HepG2 (cell line): ENCODE measurements at regions not wholly inside any gene's neighbourhood (a gene's known extent, or its start where the extent isn't known, plus 50 kb on each side); places are given as distances from the start of the nearest gene placed in this dataset.

Experiments used
- ATAC-seq: fragments of 200-7000 bp; cut with Tn5 transposase; 3 replicates; pipeline ENCODE4 v1.9.1; 2020; ENCODE audit warnings: mild to moderate bottlenecking, moderate library complexity
- BruUV-seq: library from RNA; stranded (reverse); fragments of 400-500 nt; replicated peaks from 2 replicates; lab custom pipeline; 2021; lab: Mats Ljungman, UMichigan
- CTCF ChIA-PET: fragments of 300-600 bp; formaldehyde crosslinking; extraction: SDS; loops from one replicate; lab custom pipeline; 2021; ENCODE audit warnings: low total read pairs, inconsistent platforms, low intra/inter-chr PET ratio; lab: Yijun Ruan, JAX
- POLR2A ChIA-PET: fragments of 350-600 bp; sonication (Branson Sonifier 250); formaldehyde crosslinking; loops from one replicate; lab custom pipeline; 2020; ENCODE audit warnings: antibody characterized with exemption, inconsistent platforms; lab: Yijun Ruan, JAX
- DNase-seq: peaks from one replicate; pipeline ENCODE4 v3.0.0-alpha.2; 2015; ENCODE audit warnings: low spot score
- FAIRE-seq: peaks from 3 replicates; lab custom pipeline; 2011; peaks lifted over from hg19 to GRCh38; lab: Jason Lieb, UNC
- H2AFZ ChIP-seq: one replicate; pipeline ENCODE4 v1.6.1; 2011; ENCODE audit warnings: low read length, inconsistent platforms
- H3K27ac ChIP-seq: fragments of 300-600 bp; 3 replicates; pipeline ENCODE4 v1.8.0; 2011; ENCODE audit warnings: mixed run types, mild to moderate bottlenecking, mixed read lengths, low read length, inconsistent platforms; ENCODE audit not compliant: insufficient read depth; ENCODE audit errors: extremely low read length
- H3K27me3 ChIP-seq, 2 experiments: fragments of 200-600 bp in 1 of 2; 2 replicates in 1 of 2; 3 replicates in 1 of 2; pipeline versions ENCODE4 v1.6.0 to v1.8.0; 2011; ENCODE audit warnings: low read length in 2 of 2, mild to moderate bottlenecking in 2 of 2, moderate library complexity in 2 of 2, inconsistent platforms in 1 of 2; ENCODE audit not compliant: insufficient read depth in 2 of 2, control insufficient read depth in 1 of 2
- H3K36me3 ChIP-seq, 2 experiments: fragments of 200-600 bp in 1 of 2; replicated peaks in 1 of 2; 2 replicates in 1 of 2; 3 replicates in 1 of 2; pipeline versions ENCODE4 v1.5.1 to v1.8.0; 2011; ENCODE audit warnings: low read length in 2 of 2, inconsistent platforms in 1 of 2; ENCODE audit not compliant: insufficient read depth in 2 of 2, control insufficient read depth in 1 of 2
- H3K4me1 ChIP-seq: 2 replicates; pipeline ENCODE4 v1.5.1; 2012; ENCODE audit warnings: low read length, inconsistent platforms; ENCODE audit not compliant: insufficient read depth
- H3K4me2 ChIP-seq: 2 replicates; pipeline ENCODE4 v1.6.0; 2011; ENCODE audit warnings: low read depth, low read length, inconsistent platforms
- H3K4me3 ChIP-seq, 3 experiments: fragments of 200-600 bp in 1 of 3; sonication (generic), shearing (Covaris generic) in 1 of 3; replicated peaks in 1 of 3; 2 replicates each; pipeline ENCODE4 v1.5.1; 2011 to 2016; ENCODE audit warnings: low read length in 3 of 3, inconsistent platforms in 2 of 3, low read depth in 2 of 3, mild to moderate bottlenecking in 2 of 3, control low read depth in 1 of 3, mixed read lengths in 1 of 3; ENCODE audit not compliant: insufficient read depth in 1 of 3
- H3K79me2 ChIP-seq: one replicate; pipeline ENCODE4 v1.6.1; 2011; ENCODE audit warnings: low read length, inconsistent platforms; ENCODE audit not compliant: insufficient read depth
- H3K9ac ChIP-seq: 2 replicates; pipeline ENCODE4 v1.6.0; 2011; ENCODE audit warnings: mild to moderate bottlenecking, low read depth, low read length, inconsistent platforms; ENCODE audit not compliant: insufficient read depth
- H3K9me3 ChIP-seq: 2 replicates; pipeline ENCODE4 v1.5.1; 2012; ENCODE audit warnings: mild to moderate bottlenecking, low read length
- H4K20me1 ChIP-seq: 2 replicates; pipeline ENCODE4 v1.6.0; 2011; ENCODE audit warnings: inconsistent platforms, mild to moderate bottlenecking, low read length, moderate library complexity; ENCODE audit not compliant: insufficient read depth
- GPN1 ChIP-seq: sonication (generic); formaldehyde crosslinking; IDR thresholded peaks from 2 replicates; pipeline ENCODE4 v1.5.1; 2020; ENCODE audit warnings: missing genetic modification reagents, borderline replicate concordance
- LBX2 ChIP-seq: sonication (generic); formaldehyde crosslinking; IDR thresholded peaks from 2 replicates; pipeline ENCODE4 v1.5.0; 2020; ENCODE audit warnings: missing genetic modification reagents, mild to moderate bottlenecking, borderline replicate concordance
- ZBTB2 ChIP-seq: sonication (generic); formaldehyde crosslinking; IDR thresholded peaks from 2 replicates; pipeline ENCODE4 v1.8.0; 2022; ENCODE audit warnings: low read depth, missing genetic modification reagents
- ZNF124 ChIP-seq: sonication (generic); formaldehyde crosslinking; IDR thresholded peaks from 2 replicates; pipeline ENCODE4 v1.4.0; 2020; ENCODE audit warnings: missing genetic modification reagents
- ZNF280D ChIP-seq: sonication (generic); formaldehyde crosslinking; IDR thresholded peaks from 2 replicates; pipeline ENCODE4 v1.5.1; 2020; ENCODE audit warnings: mild to moderate bottlenecking, missing genetic modification reagents
- ZNF382 ChIP-seq: sonication (generic); formaldehyde crosslinking; IDR thresholded peaks from 2 replicates; pipeline ENCODE4 v1.5.0; 2020; ENCODE audit warnings: missing genetic modification reagents, mild to moderate bottlenecking, borderline replicate concordance
- WGBS: methylation state at CpG from one replicate; pipeline ENCODE4 v1.1.6; 2017; ENCODE audit warnings: low lambda C conversion rate; 5-methylcytosine and 5-hydroxymethylcytosine counted together
- in situ Hi-C: cut with HindIII; loops from 2 replicates; pipeline ENCODE4 v1.10.0; 2017; ENCODE audit warnings: low pct_unique_long_range_greater_than_20kb; ENCODE audit not compliant: extremely low pct_ligation_motif_present
- intact Hi-C: fragments of 100-400 bp; cut with micrococcal nuclease; formaldehyde crosslinking; loops from one replicate; pipeline ENCODE4 v1.10.0; 2022; ENCODE audit not compliant: unreplicated experiment

GRCh38 chr1:194333240-194333639, 1146.8 kb upstream of the B3GALT2 start:
- FAIRE-seq (no peak), ATAC-seq (no peak), DNase-seq (no peak)
- TF ChIP-seq ZNF382 (CRISPR knock-in tag) = no peak
- TF ChIP-seq ZNF124 (CRISPR knock-in tag) = no peak
- no peak for TF ChIP-seq ZNF280D (CRISPR knock-in tag)
- TF ChIP-seq GPN1 (CRISPR knock-in tag) = no peak
- TF ChIP-seq ZBTB2 (CRISPR knock-in tag) = no peak
- TF ChIP-seq LBX2 = no peak
- Histone ChIP-seq H3K27me3 (no peaks in the 10 kb centered on the region), H3K4me2 (no peak overlapping the region), H3K9ac (no peak overlapping the region), H3K36me3 (no peaks in the 10 kb centered on the region), H3K4me3 (no peak overlapping the region), H3K9me3 (no peaks in the 10 kb centered on the region), H3K27ac (no peak overlapping the region), H4K20me1 (no peaks in the 10 kb centered on the region), H3K4me1 (no peaks in the 10 kb centered on the region), H2AFZ (no peak overlapping the region), H3K79me2 (no peaks in the 10 kb centered on the region)
- in situ Hi-C loops = no loop called here
- BruUV-seq = no TSS peak
- ChIA-PET CTCF (no interaction called here), POLR2A (no interaction called here)
- 17% methylated on average over 3 of the region's 3 CpGs for WGBS
- intact Hi-C loops = no loop called here
